Adrenal gland (tissue), 9 donors: ENCODE measurements at regions not wholly inside any gene's neighbourhood (a gene's known extent, or its start where the extent isn't known, plus 50 kb on each side); places are given as distances from the start of the nearest gene placed in this dataset.

Experiments
- DNase-seq, 7 donors: peaks; one replicate each; pipeline ENCODE4 v3.0.0-alpha.2; 2019 to 2020
- H3K27ac ChIP-seq, 5 donors: fragments of 200-600 bp; sonication (generic) in 4 of 5; 1 replicate in 3 of 5; 2 replicates in 2 of 5; pipeline versions ENCODE4 v1.5.1 to v1.8.0; 2016 to 2020; ENCODE audit warnings: mild to moderate bottlenecking in 1 of 5
- H3K27me3 ChIP-seq: fragments of 200-600 bp; 2 replicates; pipeline ENCODE4 v1.8.0; 2021
- H3K36me3 ChIP-seq, 2 donors: fragments of 200-600 bp; replicated peaks in 1 of 2; 1 replicate in 1 of 2; 2 replicates in 1 of 2; pipeline versions ENCODE4 v1.5.1 to v1.8.0; 2018 to 2022
- H3K4me1 ChIP-seq, 2 donors: fragments of 200-600 bp; replicated peaks in 1 of 2; 1 replicate in 1 of 2; 2 replicates in 1 of 2; pipeline versions ENCODE4 v1.5.1 to v1.8.0; 2018 to 2021
- H3K4me3 ChIP-seq, 4 donors: fragments of 200-600 bp; sonication (generic) in 3 of 4; one replicate each; pipeline ENCODE4 v1.5.1; 2016 to 2018
- H3K9me3 ChIP-seq, 3 donors: fragments of 200-600 bp; sonication (generic) in 1 of 3; replicated peaks in 1 of 3; 1 replicate in 2 of 3; 2 replicates in 1 of 3; pipeline versions ENCODE4 v1.5.1 to v1.8.0; 2016 to 2021
- CTCF ChIP-seq, 6 experiments: fragments of 450-650 bp in 4 of 6; fragments of 200-600 bp in 2 of 6; sonication (generic) in 1 of 6; IDR thresholded peaks; 1 replicate in 5 of 6; 2 replicates in 1 of 6; pipeline versions ENCODE4 v1.5.1 to v1.8.0; 2016 to 2021; ENCODE audit warnings: antibody characterized with exemption in 6 of 6, mild to moderate bottlenecking in 2 of 6, moderate library complexity in 1 of 6
- POLR2A ChIP-seq, 2 donors: fragments of 450-650 bp; IDR thresholded peaks; one replicate each; pipeline ENCODE4 v1.6.1; 2017; ENCODE audit warnings: antibody characterized with exemption in 2 of 2, mild to moderate bottlenecking in 2 of 2, moderate library complexity in 1 of 2
- WGBS, 4 donors: extraction: QIAGEN DNeasy Blood & Tissue Kit in 2 of 4; methylation state at CpG; one replicate each; pipeline versions ENCODE4 v1.1.5 to v1.1.7; 2013 to 2017; 5-methylcytosine and 5-hydroxymethylcytosine counted together
- intact Hi-C, 2 donors: fragments of 100-400 bp; cut with DNase I; formaldehyde crosslinking; loops; one replicate each; pipeline versions ENCODE4 v1.14.1 to v1.15.0; 2022 to 2023
- donor health status: healthy with polysubstance abuse.
- donor health status: Bipolar disorder and iron deficiency.
- donor health status: DM: yes; HTN: yes; CAD: no.
- donor health status: DM: no; HTN: no; CAD: no.
- donor health status: DM: no; HTN: no; CAD: no.

DNA sequence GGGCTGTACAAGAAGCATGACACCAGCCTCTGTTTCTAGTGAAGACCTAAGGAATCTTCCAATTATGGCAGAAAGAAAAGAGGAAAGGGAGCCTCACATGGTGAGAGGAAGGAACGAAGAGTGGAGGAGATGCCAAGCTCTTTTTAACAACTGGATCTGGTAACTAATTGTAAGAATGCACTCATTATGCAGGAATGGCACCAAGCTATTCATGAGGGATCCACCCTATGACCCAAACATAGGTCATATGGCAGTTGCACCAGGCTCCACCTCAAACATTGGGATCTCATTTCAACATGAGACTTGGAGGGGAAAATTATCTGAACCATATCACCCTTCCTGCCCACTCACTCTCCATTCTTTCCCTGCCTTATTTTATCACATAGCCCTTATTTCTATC lies 496.0 kb upstream of the SPTLC3 start:
- DNase-seq, result no peak
- TF ChIP-seq POLR2A (IDR thresholded peaks at IDR 0.05) (no peak), CTCF (IDR thresholded peaks at IDR 0.05) (no peak)
- intact Hi-C loops, result no loop called here
- Histone ChIP-seq H3K27me3 (no peaks in the 10 kb centered on the region), H3K36me3 (no peaks in the 10 kb centered on the region), H3K27ac (no peak overlapping the region), H3K9me3 (no peaks in the 10 kb centered on the region), H3K4me3 (no peak overlapping the region), H3K4me1 (no peaks in the 10 kb centered on the region)
- WGBS, 4 donors, result 44 to 85% (median 72%) methylated on average over 1 of the region's 1 CpG

- intact Hi-C loops, result no loop called here
- no peaks in the 10 kb centered on the region for H3K9me3 ChIP-seq
- H3K27ac ChIP-seq, result no peak overlapping the region
- no peak overlapping the region for H3K4me3 ChIP-seq
- no peaks in the 10 kb centered on the region for H3K4me1 ChIP-seq
- no peak for DNase-seq
- TF ChIP-seq POLR2A (IDR thresholded peaks at IDR 0.05) (no peak), CTCF (IDR thresholded peaks at IDR 0.05) (no peak)
- WGBS, 4 donors, result 69 to 81% (median 74%) methylated on average over 3 of the region's 3 CpGs
- no peaks in the 10 kb centered on the region for H3K36me3 ChIP-seq
- no peaks in the 10 kb centered on the region for H3K27me3 ChIP-seq
Observed at GRCh38 chr20:12528104-12528503, 480.7 kb upstream of the SPTLC3 start.

DNA sequence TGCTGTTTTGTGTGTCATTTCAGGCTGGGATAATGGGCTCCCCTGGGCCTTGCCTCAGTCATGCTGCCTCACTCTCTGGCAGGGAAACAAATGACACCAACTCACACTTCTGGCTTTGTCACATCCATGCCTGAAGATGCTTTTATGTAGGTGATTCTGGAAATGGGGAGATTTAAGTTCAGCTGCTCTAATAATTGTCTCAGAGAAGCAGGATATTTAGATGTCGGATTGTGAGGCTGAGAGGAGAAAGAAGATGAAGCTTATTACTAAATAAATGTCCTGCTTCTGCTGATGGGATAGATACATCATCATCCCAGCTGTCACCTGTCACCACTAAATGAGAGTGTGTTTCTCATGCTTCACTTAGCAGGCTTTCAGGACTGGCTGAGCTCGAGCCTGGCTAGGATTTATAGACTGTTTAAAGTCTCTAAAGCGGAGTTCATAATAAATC lies 480.2 kb upstream of the SPTLC3 start:
- Histone ChIP-seq H3K4me3 (no peak overlapping the region), H3K36me3 (no peaks in the 10 kb centered on the region), H3K4me1 (no peaks in the 10 kb centered on the region), H3K9me3 (no peaks in the 10 kb centered on the region), H3K27me3 (no peaks in the 10 kb centered on the region), H3K27ac (no peak overlapping the region)
- intact Hi-C loops, result no loop called here
- DNase-seq, result no peak
- no peak for TF ChIP-seq CTCF (IDR thresholded peaks at IDR 0.05)
- TF ChIP-seq POLR2A (IDR thresholded peaks at IDR 0.05), result no peak
- 34 to 41% (median 36%) methylated on average over 3 of the region's 3 CpGs for WGBS, 4 donors

DNA sequence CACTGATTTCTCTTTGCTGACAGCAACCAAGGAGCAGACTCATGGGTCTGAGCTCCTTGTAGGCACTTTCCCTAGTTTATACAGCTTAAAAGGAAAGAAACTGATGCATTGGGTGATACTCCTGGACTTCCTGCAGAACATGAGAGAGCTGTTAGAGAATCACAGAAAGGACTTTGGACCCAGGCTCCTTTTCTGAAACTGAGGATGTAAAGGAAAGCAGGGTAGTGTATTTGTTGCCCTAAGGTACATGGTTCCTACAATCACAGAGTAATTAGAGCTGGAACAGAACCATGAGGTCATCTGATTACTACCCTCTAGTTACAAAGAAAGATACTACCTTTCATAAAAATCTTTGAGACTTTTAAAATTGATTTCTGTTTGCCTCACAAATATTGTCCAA lies 477.1 kb upstream of the SPTLC3 start:
- no peak overlapping the region for H3K4me3 ChIP-seq
- no peak for TF ChIP-seq POLR2A (IDR thresholded peaks at IDR 0.05)
- no peak for TF ChIP-seq CTCF (IDR thresholded peaks at IDR 0.05)
- H3K27me3 ChIP-seq, result no peaks in the 10 kb centered on the region
- no peak overlapping the region for H3K27ac ChIP-seq
- no peaks in the 10 kb centered on the region for H3K4me1 ChIP-seq
- no peaks in the 10 kb centered on the region for H3K9me3 ChIP-seq
- DNase-seq, result no peak
- intact Hi-C loops, result no loop called here
- H3K36me3 ChIP-seq, result no peaks in the 10 kb centered on the region
